ENCODE measurements at regions not wholly inside any gene's neighbourhood (a gene's known extent, or its start where the extent isn't known, plus 50 kb on each side); places are given as distances from the start of the nearest gene placed in this dataset.

- DNase-seq (ENCODE audit: low read depth, low spot score) (no peak), ATAC-seq (no peak)
- no peak overlapping the region; the same call in 1 of the 2 replicates for H3K27ac ChIP-seq (ENCODE audit: low read length)
- no peak overlapping the region for H3K4me3 ChIP-seq (ENCODE audit: low read depth in 2 of 2, low read length in 2 of 2)
- CTCF ChIA-PET: no interaction called here
- no peaks in the 10 kb centered on the region; the same call in 1 of the 2 replicates for H3K4me1 ChIP-seq (ENCODE audit: control insufficient read depth, insufficient read depth, low read length)
- TF ChIP-seq SIN3A (IDR thresholded peaks at IDR 0.05; ENCODE audit: borderline replicate concordance, insufficient read depth, low read depth, low read length) (no peak), CTCF (IDR thresholded peaks at IDR 0.05) (no peak), REST (IDR thresholded peaks at IDR 0.05; ENCODE audit: insufficient read depth in 1 of 2, low read depth in 2 of 2, low read length in 1 of 2) (no peak), POLR2AphosphoS5 (IDR thresholded peaks at IDR 0.05; ENCODE audit: low read depth, low read length) (no peak), TCF7L2 (IDR thresholded peaks at IDR 0.05; ENCODE audit: low read depth, low read length) (no peak)
- H3K27me3 ChIP-seq (ENCODE audit: control insufficient read depth, insufficient read depth, low read length): no peaks in the 10 kb centered on the region
- in situ Hi-C loops (cut with HindIII; ENCODE audit: low pct_unique_long_range_greater_than_20kb, low sequenced_read_pairs): no loop called here
- no peaks in the 10 kb centered on the region for H3K36me3 ChIP-seq (ENCODE audit: control insufficient read depth, insufficient read depth, low read length)
- intact Hi-C loops (cut with micrococcal nuclease; ENCODE audit: unreplicated experiment): no loop called here
- no peaks in the 10 kb centered on the region for H3K9me3 ChIP-seq (ENCODE audit: control insufficient read depth, insufficient read depth, low read depth, low read length)
- POLR2A ChIA-PET: no interaction called here
- no TSS peak for BruUV-seq (replicated peaks)
Observed at GRCh38 chr4:149980121-149980682, 98.0 kb upstream of the DCLK2 start.

GRCh38 chr4:149980941-149981340 lies 97.3 kb upstream of the DCLK2 start:
- no TSS peak for BruUV-seq (replicated peaks)
- Histone ChIP-seq H3K36me3 (ENCODE audit: control insufficient read depth, insufficient read depth, low read length) (no peaks in the 10 kb centered on the region), H3K4me3 (ENCODE audit: low read depth in 2 of 2, low read length in 2 of 2) (no peak overlapping the region), H3K4me1 (ENCODE audit: control insufficient read depth, insufficient read depth, low read length) (no peaks in the 10 kb centered on the region; the same call in 1 of the 2 replicates), H3K27me3 (ENCODE audit: control insufficient read depth, insufficient read depth, low read length) (no peaks in the 10 kb centered on the region), H3K27ac (ENCODE audit: low read length) (peak overlapping the region; percentile 35; the same call in 1 of the 2 replicates), H3K9me3 (ENCODE audit: control insufficient read depth, insufficient read depth, low read depth, low read length) (no peaks in the 10 kb centered on the region)
- ATAC-seq (peak; percentile 72), DNase-seq (ENCODE audit: low read depth, low spot score) (peak; percentile 38)
- TF ChIP-seq REST (IDR thresholded peaks at IDR 0.05; ENCODE audit: insufficient read depth in 1 of 2, low read depth in 2 of 2, low read length in 1 of 2): no peak
- no peak for TF ChIP-seq TCF7L2 (IDR thresholded peaks at IDR 0.05; ENCODE audit: low read depth, low read length)
- peak; percentile 72 for TF ChIP-seq CTCF (IDR thresholded peaks at IDR 0.05)
- no peak for TF ChIP-seq POLR2AphosphoS5 (IDR thresholded peaks at IDR 0.05; ENCODE audit: low read depth, low read length)
- no peak for TF ChIP-seq SIN3A (IDR thresholded peaks at IDR 0.05; ENCODE audit: borderline replicate concordance, insufficient read depth, low read depth, low read length)
- intact Hi-C loops (cut with micrococcal nuclease; ENCODE audit: unreplicated experiment) (no loop called here), in situ Hi-C loops (cut with HindIII; ENCODE audit: low pct_unique_long_range_greater_than_20kb, low sequenced_read_pairs) (no loop called here)
- CTCF ChIA-PET: no interaction called here
- POLR2A ChIA-PET: no interaction called here

Measured in Panc1 (cell line).